ENCODE measurements at regions not wholly inside any gene's neighbourhood (a gene's known extent, or its start where the extent isn't known, plus 50 kb on each side); places are given as distances from the start of the nearest gene placed in this dataset.

- ChIA-PET CTCF (no interaction called here), POLR2A (no interaction called here)
- Histone ChIP-seq H3K27ac (ENCODE audit: low read length) (no peak overlapping the region), H3K9me3 (ENCODE audit: control insufficient read depth, insufficient read depth, low read depth, low read length) (no peaks in the 10 kb centered on the region), H3K36me3 (ENCODE audit: control insufficient read depth, insufficient read depth, low read length) (no peaks in the 10 kb centered on the region), H3K27me3 (ENCODE audit: control insufficient read depth, insufficient read depth, low read length) (no peaks in the 10 kb centered on the region), H3K4me3 (ENCODE audit: low read depth in 2 of 2, low read length in 2 of 2) (no peak overlapping the region), H3K4me1 (ENCODE audit: control insufficient read depth, insufficient read depth, low read length) (no peaks in the 10 kb centered on the region)
- ATAC-seq: no peak
- in situ Hi-C loops (cut with HindIII; ENCODE audit: low pct_unique_long_range_greater_than_20kb, low sequenced_read_pairs) (no loop called here), intact Hi-C loops (cut with micrococcal nuclease; ENCODE audit: unreplicated experiment) (no loop called here)
- no peak for DNase-seq (ENCODE audit: low read depth, low spot score)
- no TSS peak for BruUV-seq (replicated peaks)
- TF ChIP-seq TCF7L2 (IDR thresholded peaks at IDR 0.05; ENCODE audit: low read depth, low read length): no peak
These were observed 78.5 kb upstream of the CAMK1G start for GRCh38 chr1:209505044-209505443.

DNA sequence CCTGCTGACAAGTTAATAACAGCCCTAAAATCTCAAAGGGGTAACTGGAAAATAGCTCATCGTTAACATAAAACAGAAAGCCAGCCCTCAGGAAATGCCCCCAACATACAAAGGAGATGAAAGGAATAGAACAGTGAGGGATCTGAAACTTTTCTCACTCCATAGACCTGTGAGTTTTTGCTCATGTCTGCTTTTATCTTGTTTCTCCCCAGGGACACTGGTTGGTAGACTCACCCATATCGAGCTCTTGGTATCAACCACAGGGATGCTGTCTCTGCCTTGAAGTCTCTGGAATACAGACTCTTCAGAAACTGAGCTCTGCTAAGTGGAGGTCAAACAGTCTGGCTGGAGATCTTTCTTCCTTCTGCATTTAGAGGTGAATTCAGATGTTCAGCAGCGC, 77.4 kb upstream of the CAMK1G start:
- ChIA-PET POLR2A (no interaction called here), CTCF (no interaction called here)
- no TSS peak for BruUV-seq (replicated peaks)
- no peak for DNase-seq (ENCODE audit: low read depth, low spot score)
- ATAC-seq: no peak
- no peaks in the 10 kb centered on the region for H3K36me3 ChIP-seq (ENCODE audit: control insufficient read depth, insufficient read depth, low read length)
- H3K4me1 ChIP-seq (ENCODE audit: control insufficient read depth, insufficient read depth, low read length): no peaks in the 10 kb centered on the region
- H3K27ac ChIP-seq (ENCODE audit: low read length): no peak overlapping the region
- H3K27me3 ChIP-seq (ENCODE audit: control insufficient read depth, insufficient read depth, low read length): no peaks in the 10 kb centered on the region
- no peak overlapping the region for H3K4me3 ChIP-seq (ENCODE audit: low read depth in 2 of 2, low read length in 2 of 2)
- intact Hi-C loops (cut with micrococcal nuclease; ENCODE audit: unreplicated experiment) (no loop called here), in situ Hi-C loops (cut with HindIII; ENCODE audit: low pct_unique_long_range_greater_than_20kb, low sequenced_read_pairs) (no loop called here)
- no peaks in the 10 kb centered on the region for H3K9me3 ChIP-seq (ENCODE audit: control insufficient read depth, insufficient read depth, low read depth, low read length)
- TF ChIP-seq POLR2AphosphoS5 (IDR thresholded peaks at IDR 0.05; ENCODE audit: low read depth, low read length) (no peak), TCF7L2 (IDR thresholded peaks at IDR 0.05; ENCODE audit: low read depth, low read length) (no peak), REST (IDR thresholded peaks at IDR 0.05; ENCODE audit: insufficient read depth in 1 of 2, low read depth in 2 of 2, low read length in 1 of 2) (no peak), CTCF (IDR thresholded peaks at IDR 0.05) (no peak), SIN3A (IDR thresholded peaks at IDR 0.05; ENCODE audit: borderline replicate concordance, insufficient read depth, low read depth, low read length) (no peak)

GRCh38 chr1:209509039-209509438, 74.5 kb upstream of the CAMK1G start:
- Histone ChIP-seq H3K27ac (ENCODE audit: low read length) (no peak overlapping the region), H3K9me3 (ENCODE audit: control insufficient read depth, insufficient read depth, low read depth, low read length) (no peaks in the 10 kb centered on the region), H3K27me3 (ENCODE audit: control insufficient read depth, insufficient read depth, low read length) (no peaks in the 10 kb centered on the region), H3K36me3 (ENCODE audit: control insufficient read depth, insufficient read depth, low read length) (no peaks in the 10 kb centered on the region), H3K4me1 (ENCODE audit: control insufficient read depth, insufficient read depth, low read length) (no peaks in the 10 kb centered on the region), H3K4me3 (ENCODE audit: low read depth in 2 of 2, low read length in 2 of 2) (no peak overlapping the region)
- ChIA-PET CTCF (no interaction called here), POLR2A (no interaction called here)
- ATAC-seq (no peak), DNase-seq (ENCODE audit: low read depth, low spot score) (no peak)
- BruUV-seq (replicated peaks): no TSS peak
- in situ Hi-C loops (cut with HindIII; ENCODE audit: low pct_unique_long_range_greater_than_20kb, low sequenced_read_pairs): no loop called here
- TF ChIP-seq REST (IDR thresholded peaks at IDR 0.05; ENCODE audit: insufficient read depth in 1 of 2, low read depth in 2 of 2, low read length in 1 of 2) (no peak), CTCF (IDR thresholded peaks at IDR 0.05) (no peak), POLR2AphosphoS5 (IDR thresholded peaks at IDR 0.05; ENCODE audit: low read depth, low read length) (no peak), SIN3A (IDR thresholded peaks at IDR 0.05; ENCODE audit: borderline replicate concordance, insufficient read depth, low read depth, low read length) (no peak), TCF7L2 (IDR thresholded peaks at IDR 0.05; ENCODE audit: low read depth, low read length) (no peak)
- intact Hi-C loops (cut with micrococcal nuclease; ENCODE audit: unreplicated experiment): no loop called here
